GM12872 (cell line): ENCODE measurements at regions not wholly inside any gene's neighbourhood (a gene's known extent, or its start where the extent isn't known, plus 50 kb on each side); places are given as distances from the start of the nearest gene placed in this dataset.

ENCODE experiments used
- TF ChIP-seq, protein P1 (sequence below): IDR thresholded peaks from 3 replicates; pipeline ENCODE4 v1.5.1; 2011; ENCODE audit warnings: low read depth, mild to moderate bottlenecking, low read length, moderate library complexity; ENCODE audit not compliant: insufficient read depth

DNA sequence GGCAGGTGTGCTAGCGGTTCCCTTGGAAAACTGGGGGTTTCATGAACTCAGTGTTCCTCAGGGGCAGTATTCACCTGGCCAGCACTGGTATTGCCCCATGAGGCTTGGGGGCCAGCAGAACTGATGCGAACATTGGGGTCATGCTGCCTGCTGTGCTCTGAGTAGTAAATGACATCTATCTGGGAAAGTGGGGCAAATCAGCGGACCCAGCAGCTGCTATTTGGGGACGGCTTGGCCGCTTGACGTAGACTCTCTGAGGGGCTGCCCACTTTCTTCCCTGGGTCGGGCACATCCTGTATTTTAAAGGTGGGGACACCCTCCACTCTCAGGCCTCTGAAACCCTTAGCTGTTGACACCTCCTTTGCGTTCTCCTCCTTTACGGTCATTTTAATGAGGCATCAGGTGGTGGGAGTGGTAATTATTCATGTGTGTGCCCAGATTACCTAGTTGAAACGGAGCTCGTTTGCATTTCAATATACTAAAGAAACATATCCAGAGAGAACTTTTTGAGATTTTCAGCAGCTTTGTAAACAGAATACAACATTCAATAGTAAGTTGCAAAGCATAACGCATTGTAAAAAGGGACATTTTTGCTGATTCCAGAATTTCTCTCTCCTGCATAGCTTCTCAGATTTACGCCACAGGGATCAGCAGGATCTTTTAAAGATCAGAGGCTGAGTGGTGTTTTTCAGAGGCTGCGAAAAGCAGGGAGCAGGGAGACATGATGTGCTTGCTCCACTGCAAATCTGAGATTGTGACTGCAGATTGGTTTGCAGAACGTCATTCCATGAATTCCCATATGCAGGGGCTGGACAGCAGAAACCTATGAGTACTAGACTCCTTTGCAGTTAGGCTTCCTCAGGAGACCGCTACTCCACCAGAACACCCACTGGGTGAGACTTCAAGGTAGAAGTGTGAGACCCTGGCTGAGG lies 56.8 kb upstream of the ZFR start:
- TF ChIP-seq, protein P1, sequence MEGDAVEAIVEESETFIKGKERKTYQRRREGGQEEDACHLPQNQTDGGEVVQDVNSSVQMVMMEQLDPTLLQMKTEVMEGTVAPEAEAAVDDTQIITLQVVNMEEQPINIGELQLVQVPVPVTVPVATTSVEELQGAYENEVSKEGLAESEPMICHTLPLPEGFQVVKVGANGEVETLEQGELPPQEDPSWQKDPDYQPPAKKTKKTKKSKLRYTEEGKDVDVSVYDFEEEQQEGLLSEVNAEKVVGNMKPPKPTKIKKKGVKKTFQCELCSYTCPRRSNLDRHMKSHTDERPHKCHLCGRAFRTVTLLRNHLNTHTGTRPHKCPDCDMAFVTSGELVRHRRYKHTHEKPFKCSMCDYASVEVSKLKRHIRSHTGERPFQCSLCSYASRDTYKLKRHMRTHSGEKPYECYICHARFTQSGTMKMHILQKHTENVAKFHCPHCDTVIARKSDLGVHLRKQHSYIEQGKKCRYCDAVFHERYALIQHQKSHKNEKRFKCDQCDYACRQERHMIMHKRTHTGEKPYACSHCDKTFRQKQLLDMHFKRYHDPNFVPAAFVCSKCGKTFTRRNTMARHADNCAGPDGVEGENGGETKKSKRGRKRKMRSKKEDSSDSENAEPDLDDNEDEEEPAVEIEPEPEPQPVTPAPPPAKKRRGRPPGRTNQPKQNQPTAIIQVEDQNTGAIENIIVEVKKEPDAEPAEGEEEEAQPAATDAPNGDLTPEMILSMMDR: no peak

DNA sequence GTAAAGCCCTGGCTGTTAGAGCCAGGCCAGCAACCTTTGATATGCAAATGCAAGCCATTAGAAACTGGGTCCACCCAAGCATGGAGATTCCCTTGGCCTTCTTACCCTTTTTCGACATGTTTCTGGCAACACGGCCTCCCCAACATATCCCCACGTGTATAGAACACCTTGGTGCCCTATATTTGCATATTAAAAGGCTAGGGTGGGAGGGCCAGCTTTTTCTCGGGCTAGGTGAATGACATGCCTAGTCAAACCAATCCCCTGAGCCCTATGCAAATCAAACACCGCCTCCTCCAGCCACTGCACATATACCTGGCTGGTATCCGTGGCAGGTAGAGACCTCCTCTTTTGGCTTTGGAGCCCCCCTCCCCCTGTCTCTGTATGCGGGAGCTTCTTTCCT lies 55.6 kb upstream of the ZFR start:
- TF ChIP-seq, protein P1: no peak

DNA sequence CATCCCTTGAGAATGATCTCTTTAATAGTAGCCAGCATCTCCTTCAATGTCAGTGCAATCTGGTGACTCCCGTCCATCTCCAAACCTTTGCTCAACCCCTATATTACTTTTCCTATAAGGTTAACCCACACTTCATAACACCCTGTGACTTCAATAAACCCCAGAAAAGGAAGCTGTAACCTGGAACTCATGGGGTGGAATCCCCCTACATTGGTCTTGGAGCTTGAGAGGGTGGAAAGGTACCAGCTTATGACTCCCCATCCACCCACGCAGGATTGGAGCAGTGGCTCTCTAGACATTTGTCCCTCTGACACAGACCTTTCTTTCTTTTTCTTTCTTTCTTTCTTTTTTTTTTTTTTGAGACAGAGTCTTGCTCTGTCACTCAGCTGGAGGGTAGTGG lies 54.7 kb upstream of the ZFR start:
- TF ChIP-seq, protein P1: no peak

DNA sequence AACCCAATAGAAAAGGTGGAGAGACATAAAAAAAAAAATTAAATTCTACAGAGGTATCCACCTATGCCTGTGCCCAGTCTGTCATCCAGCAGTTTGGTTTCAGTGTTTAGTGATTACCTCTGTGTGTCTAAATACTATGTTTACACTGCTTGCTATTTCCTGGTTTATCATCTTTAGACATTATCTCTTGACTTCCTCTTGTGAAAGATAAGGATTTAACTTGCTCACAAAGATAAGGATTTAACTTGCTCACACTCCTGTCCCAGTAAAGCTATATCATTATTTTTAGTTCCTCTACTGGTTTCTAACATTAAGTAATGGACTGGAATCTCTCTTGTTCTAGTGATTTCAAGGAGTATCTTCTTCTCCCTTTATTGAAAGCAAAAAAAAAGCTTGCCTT lies 53.9 kb upstream of the ZFR start:
- TF ChIP-seq, protein P1: no peak

DNA sequence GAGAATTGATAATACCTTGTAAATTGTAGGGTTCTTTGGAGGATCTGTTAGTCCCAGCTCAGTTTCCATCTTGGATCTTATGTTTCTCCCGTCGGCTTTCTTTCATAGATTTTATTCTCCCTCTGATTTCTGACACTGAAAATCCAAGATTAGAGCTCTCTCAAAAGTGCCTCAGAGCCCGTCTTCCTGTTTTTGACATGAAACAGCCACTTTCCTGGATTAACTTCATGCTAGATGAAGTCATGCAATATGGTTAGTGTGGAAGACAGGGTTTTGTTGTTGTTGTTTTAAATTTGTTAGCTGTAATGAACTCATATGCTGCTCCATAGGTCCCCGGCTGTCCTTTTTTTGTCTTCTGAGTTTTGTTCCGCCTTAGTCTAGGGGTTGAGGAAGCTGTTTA lies 51.6 kb upstream of the ZFR start:
- TF ChIP-seq, protein P1: no peak

DNA sequence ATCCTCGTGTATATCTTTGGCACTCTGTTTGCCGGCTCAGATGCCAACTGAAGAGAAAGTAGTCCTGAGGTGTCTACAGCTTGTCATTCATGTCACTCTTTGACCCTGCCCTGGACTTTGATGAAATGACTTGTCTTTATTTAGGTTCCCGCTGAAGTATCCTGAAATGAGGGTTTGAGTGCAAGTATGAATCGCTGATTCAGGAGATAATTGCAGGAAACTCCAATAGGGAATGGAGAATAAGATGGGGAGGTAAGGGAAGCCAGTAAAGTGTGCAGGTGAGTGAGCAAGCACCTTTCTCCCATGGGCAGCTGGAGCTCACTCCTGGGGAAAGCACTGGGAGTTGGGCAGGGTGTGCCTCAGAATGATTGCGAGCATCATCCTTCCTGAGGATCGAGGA lies 50.3 kb upstream of the ZFR start:
- TF ChIP-seq, protein P1: no peak
